ENCODE measurements at regions not wholly inside any gene's neighbourhood (a gene's known extent, or its start where the extent isn't known, plus 50 kb on each side); places are given as distances from the start of the nearest gene placed in this dataset.
"Not testable (repeated sequence)": the region's sequence is repeated elsewhere in the genome, so short reads cannot be mapped to it uniquely, and the experiment has no call there.

DNA sequence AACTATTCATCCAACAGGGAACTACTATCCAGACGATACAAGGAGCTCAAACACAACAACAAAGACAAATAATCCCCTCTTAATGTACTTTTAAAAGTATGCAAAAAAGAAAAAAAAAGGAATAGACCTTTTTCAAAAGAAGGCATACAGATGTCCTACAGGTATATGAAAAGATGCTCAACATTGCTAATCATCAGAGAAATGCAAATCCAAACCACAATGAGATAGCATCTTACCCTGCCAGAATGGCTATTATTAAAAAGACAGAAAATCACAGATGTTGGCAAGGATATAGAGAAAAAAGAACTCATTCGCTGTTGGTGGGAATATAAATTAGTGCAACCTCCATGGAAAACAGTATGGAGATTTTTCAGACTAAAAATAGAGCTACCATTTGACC lies 67.1 kb upstream of the ENPP6 start:
- no peak overlapping the region for H3K9ac ChIP-seq (ENCODE audit: low read length)
- no peak overlapping the region for H3K4me3 ChIP-seq (ENCODE audit: low read depth in 1 of 2, low read length in 2 of 2)
- no peaks in the 10 kb centered on the region for H3K27me3 ChIP-seq (ENCODE audit: control insufficient read depth in 1 of 2, insufficient read depth in 2 of 2, low read length in 2 of 2)
- H3K4me1 ChIP-seq (ENCODE audit: insufficient read depth, low read length) = no peaks in the 10 kb centered on the region
- H3K36me3 ChIP-seq (ENCODE audit: insufficient read depth, low read length) = no peaks in the 10 kb centered on the region
- no peaks in the 10 kb centered on the region for H3K9me3 ChIP-seq (ENCODE audit: low read length)
- no peak overlapping the region for H3K27ac ChIP-seq (ENCODE audit: low read depth, low read length)

DNA sequence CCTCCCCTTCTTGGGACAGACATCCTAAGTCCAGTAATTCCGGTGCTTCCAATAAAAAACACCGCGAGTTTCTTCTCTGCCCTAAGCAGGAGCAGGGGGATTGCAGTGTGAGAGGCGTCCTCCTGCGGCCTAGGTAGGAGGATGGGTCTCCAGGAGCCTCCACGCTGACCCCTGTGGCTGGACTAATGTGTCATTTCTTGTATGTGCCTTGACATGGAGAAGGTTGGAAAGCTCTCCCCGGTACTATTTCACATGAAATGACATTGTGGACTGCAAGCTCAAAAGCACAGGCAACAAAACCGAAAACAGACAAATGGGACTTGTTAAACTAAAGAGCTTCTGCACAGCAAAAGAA lies 66.6 kb upstream of the ENPP6 start:
- Histone ChIP-seq H3K9ac (ENCODE audit: low read length) (no peak overlapping the region), H3K9me3 (ENCODE audit: low read length) (no peaks in the 10 kb centered on the region), H3K27ac (ENCODE audit: low read depth, low read length) (no peak overlapping the region), H3K4me1 (ENCODE audit: insufficient read depth, low read length) (no peaks in the 10 kb centered on the region), H3K36me3 (ENCODE audit: insufficient read depth, low read length) (no peaks in the 10 kb centered on the region), H3K27me3 (ENCODE audit: control insufficient read depth in 1 of 2, insufficient read depth in 2 of 2, low read length in 2 of 2) (no peaks in the 10 kb centered on the region), H3K4me3 (ENCODE audit: low read depth in 1 of 2, low read length in 2 of 2) (no peak overlapping the region)

DNA sequence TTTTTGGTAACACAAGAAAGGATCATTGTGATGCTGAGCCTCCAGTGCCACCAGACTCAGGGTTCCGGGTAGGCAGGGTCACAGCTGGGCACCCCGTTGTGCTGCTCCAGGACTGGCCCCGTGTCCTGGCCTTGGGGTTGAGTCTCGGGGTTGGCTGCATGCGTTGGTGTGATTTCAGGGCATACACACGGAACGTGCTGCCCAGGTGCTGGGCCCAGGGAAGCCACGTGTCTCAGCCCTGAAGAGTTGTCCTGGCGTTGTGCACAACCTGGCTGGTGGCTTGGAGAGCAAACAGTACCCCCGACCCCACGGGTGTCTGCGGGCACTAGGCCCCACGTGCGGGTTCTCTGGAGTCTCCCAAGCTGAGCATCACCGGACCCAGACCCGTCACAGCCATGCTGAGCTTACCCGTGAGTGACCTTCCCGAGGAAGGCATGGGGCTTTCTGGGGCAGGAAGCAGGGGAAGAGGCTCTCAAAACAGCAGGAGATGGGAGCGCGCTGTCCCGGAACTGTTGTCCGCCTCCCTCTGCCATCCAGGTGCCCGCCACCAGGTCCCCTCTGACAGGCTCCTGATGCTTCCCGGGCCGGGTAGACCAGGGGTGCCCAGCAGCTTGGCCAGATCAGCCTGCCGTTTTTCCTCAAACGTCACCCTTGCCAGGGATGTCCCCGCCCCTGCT lies 66.1 kb upstream of the ENPP6 start:
- Histone ChIP-seq H3K27me3 (ENCODE audit: control insufficient read depth in 1 of 2, insufficient read depth in 2 of 2, low read length in 2 of 2) (no peaks in the 10 kb centered on the region), H3K27ac (ENCODE audit: low read depth, low read length) (no peak overlapping the region), H3K4me3 (ENCODE audit: low read depth in 1 of 2, low read length in 2 of 2) (no peak overlapping the region), H3K9ac (ENCODE audit: low read length) (no peak overlapping the region), H3K9me3 (ENCODE audit: low read length) (no peaks in the 10 kb centered on the region), H3K4me1 (ENCODE audit: insufficient read depth, low read length) (no peaks in the 10 kb centered on the region), H3K36me3 (ENCODE audit: insufficient read depth, low read length) (no peaks in the 10 kb centered on the region)

DNA sequence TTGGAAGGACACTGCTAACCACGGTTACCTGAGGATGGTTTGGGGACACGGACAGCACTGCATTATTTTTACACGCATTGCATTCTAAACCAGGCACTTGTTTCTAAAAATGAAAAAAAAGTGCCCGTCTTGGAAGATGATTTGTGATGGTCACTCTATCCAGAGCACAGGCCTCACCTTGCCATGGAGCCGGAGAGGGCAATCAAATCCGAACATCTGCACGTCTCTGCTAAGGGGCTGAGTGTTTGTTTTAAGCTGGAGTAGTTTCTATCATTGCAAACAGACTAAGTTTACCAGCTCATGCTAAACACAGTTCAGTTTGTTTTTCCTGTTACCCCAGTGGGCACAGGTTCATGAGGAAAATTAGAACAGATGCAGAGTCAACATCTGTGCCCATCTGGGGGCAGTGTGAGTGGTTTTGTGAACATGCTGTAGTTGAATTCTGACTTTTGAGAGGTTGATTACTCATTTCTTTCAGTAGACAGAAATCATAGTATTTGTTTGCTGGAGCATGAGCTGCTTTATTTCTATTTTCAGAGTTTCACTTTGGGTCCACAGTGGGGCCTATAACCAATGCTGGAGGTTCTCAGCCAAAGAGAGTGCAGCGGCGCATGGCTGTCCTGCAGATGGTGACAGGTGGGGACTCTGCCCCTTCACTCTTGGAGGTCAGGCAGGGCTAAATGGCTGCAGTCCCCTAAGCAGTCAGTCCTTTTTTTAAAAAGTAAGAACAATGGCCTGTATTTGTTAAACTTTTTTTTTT lies 65.4 kb upstream of the ENPP6 start:
- Histone ChIP-seq H3K27me3 (ENCODE audit: control insufficient read depth in 1 of 2, insufficient read depth in 2 of 2, low read length in 2 of 2) (no peaks in the 10 kb centered on the region), H3K9me3 (ENCODE audit: low read length) (no peaks in the 10 kb centered on the region), H3K9ac (ENCODE audit: low read length) (no peak overlapping the region), H3K27ac (ENCODE audit: low read depth, low read length) (no peak overlapping the region), H3K36me3 (ENCODE audit: insufficient read depth, low read length) (no peaks in the 10 kb centered on the region), H3K4me3 (ENCODE audit: low read depth in 1 of 2, low read length in 2 of 2) (no peak overlapping the region), H3K4me1 (ENCODE audit: insufficient read depth, low read length) (no peaks in the 10 kb centered on the region)

DNA sequence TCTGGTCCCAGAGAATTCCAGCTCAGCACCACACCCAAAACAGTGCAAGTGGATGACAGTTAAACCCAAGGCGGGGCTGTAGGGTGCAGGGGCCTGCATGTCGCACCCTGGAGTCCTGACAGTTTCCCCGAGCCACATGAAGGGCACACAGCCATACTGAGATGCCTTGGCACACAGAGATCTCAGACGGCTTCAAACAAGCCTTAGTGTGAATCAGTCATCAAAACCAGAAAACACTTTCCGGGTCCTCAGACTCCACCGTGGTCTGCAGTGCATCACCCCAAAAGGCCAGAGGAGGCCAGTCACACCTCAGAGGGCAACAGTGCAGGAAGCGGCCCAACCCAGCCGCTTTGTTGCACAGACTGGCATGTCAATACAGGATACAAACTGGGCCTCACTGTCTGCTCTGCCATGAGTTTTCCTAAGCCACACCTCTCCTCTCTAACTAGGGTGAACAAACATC lies 64.6 kb upstream of the ENPP6 start:
- H3K9me3 ChIP-seq (ENCODE audit: low read length) = no peaks in the 10 kb centered on the region
- no peak overlapping the region for H3K27ac ChIP-seq (ENCODE audit: low read depth, low read length)
- no peaks in the 10 kb centered on the region for H3K4me1 ChIP-seq (ENCODE audit: insufficient read depth, low read length)
- no peak overlapping the region for H3K9ac ChIP-seq (ENCODE audit: low read length)
- H3K27me3 ChIP-seq (ENCODE audit: control insufficient read depth in 1 of 2, insufficient read depth in 2 of 2, low read length in 2 of 2) = no peaks in the 10 kb centered on the region
- no peak overlapping the region for H3K4me3 ChIP-seq (ENCODE audit: low read depth in 1 of 2, low read length in 2 of 2)
- no peaks in the 10 kb centered on the region for H3K36me3 ChIP-seq (ENCODE audit: insufficient read depth, low read length)

DNA sequence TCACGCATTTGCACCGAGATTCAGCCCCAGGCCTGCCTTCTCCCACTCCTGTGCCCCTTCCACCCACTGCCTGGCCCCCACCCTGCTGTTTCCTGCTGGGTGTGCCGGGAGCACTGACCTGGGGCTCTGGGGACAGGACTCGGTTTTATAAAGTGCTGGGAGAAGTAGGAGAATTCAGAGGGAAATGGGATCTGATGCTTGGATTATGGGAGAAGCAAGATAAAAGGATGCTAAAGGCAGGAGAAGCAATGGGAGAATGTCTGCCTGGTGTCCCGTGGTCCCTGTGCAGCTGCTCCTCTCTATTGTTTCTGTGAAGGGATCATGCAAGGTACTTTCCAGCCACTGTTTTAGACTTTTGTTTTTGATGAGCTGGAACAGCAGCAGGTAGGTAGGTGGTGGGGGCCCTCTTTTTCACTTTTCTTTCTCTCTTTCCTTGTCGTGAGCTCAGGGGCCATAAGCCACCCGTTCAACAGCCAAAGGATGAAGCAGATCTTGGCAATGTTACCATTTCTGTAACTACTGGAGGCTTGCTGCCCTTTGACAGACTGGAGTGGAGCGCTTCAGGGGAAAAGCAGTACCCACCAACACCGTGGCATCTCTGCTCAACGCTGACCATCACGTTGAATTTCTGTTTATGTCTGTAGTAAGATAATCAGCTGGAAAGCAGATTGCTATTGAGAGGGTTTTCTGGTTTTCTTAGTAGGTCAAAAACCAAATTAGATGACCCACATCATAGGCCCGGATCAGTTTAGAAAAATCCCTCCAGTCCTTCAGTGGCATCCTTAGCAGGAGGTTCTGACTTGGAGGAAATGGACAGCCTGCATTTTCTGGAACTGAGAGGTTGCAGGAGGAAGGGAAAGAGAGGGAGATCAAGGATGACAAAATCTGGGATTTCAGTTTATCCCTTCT lies 63.8 kb upstream of the ENPP6 start:
- no peaks in the 10 kb centered on the region for H3K4me1 ChIP-seq (ENCODE audit: insufficient read depth, low read length)
- no peaks in the 10 kb centered on the region for H3K27me3 ChIP-seq (ENCODE audit: control insufficient read depth in 1 of 2, insufficient read depth in 2 of 2, low read length in 2 of 2)
- no peak overlapping the region for H3K4me3 ChIP-seq (ENCODE audit: low read depth in 1 of 2, low read length in 2 of 2)
- no peaks in the 10 kb centered on the region for H3K36me3 ChIP-seq (ENCODE audit: insufficient read depth, low read length)
- H3K9me3 ChIP-seq (ENCODE audit: low read length) = no peaks in the 10 kb centered on the region
- no peak overlapping the region for H3K27ac ChIP-seq (ENCODE audit: low read depth, low read length)
- no peak overlapping the region for H3K9ac ChIP-seq (ENCODE audit: low read length)

DNA sequence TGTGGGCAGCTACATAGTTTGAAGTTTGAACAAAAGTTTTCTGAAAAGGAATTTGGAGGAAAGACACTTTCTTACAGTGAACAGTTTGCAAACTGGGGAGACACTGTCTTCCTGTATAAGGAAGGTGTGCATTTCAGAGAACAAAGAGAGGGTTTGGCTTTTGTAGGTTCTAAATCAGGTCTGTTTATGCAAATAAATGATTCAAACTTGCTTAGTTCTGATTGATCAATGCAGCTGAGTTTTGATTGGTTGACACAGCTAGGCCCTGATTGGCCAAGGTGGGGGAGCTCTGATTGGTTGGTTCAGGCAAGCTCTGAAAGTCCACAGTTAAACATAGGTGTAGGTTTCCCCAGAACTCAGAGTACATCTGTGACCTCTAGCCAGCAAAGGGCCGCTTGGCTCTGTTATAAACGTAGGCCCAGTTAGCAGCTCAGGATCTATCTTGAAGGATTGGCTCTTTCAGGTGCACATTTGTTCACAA lies 63.0 kb upstream of the ENPP6 start:
- H3K27me3 ChIP-seq (ENCODE audit: control insufficient read depth in 1 of 2, insufficient read depth in 2 of 2, low read length in 2 of 2) = no peaks in the 10 kb centered on the region
- H3K4me1 ChIP-seq (ENCODE audit: insufficient read depth, low read length) = no peaks in the 10 kb centered on the region
- H3K9me3 ChIP-seq (ENCODE audit: low read length) = no peaks in the 10 kb centered on the region
- no peaks in the 10 kb centered on the region for H3K36me3 ChIP-seq (ENCODE audit: insufficient read depth, low read length)
- H3K4me3 ChIP-seq (ENCODE audit: low read depth in 1 of 2, low read length in 2 of 2) = no peak overlapping the region
- no peak overlapping the region for H3K9ac ChIP-seq (ENCODE audit: low read length)
- no peak overlapping the region for H3K27ac ChIP-seq (ENCODE audit: low read depth, low read length)

DNA sequence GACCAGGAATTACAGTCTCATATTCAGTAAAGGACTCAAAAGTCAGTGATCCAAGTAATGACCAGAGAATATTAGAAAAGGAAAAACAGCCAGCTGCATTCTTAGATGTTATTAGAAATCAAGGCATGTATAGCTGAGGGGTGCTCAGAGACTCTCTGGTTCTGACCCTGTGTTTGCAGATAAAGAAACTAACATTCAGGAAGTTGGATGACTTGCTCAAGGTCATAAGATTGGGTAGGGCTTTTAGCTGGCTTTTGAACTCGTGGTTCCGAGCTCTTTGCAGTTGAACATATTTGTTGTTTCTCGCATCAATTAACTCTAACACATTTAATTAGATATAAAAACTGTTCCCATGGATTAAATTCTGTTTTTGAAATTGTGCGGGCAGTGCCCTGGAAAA lies 62.5 kb upstream of the ENPP6 start:
- H3K9ac ChIP-seq (ENCODE audit: low read length) = no peak overlapping the region
- H3K4me1 ChIP-seq (ENCODE audit: insufficient read depth, low read length) = no peaks in the 10 kb centered on the region
- H3K27ac ChIP-seq (ENCODE audit: low read depth, low read length) = no peak overlapping the region

DNA sequence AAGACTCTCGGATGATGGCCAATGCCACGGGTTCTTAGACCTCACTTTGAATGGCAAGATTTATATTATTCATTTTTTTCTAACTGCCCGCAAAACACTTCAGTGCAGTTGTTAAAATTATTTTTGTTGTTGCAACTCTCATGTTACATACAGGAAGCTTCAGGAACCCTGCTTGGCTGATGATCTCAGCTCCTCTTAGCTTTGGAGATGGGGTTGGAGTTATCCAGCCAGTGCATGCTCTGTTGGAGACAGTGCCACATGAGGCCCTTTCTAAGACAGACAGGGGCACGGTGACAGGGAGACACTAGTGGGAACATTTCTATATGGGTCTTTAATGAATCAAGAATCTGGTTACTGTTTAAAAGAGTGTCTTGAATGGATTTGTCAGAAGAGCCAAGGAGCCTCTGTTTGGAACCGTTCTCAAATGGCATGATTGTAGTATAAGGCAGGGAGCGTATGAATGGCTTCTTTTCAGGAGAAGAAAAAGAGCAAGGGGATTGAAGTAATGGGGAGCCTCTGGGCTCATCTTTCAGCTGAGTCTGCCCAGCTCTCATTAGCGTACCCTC lies 61.9 kb upstream of the ENPP6 start:
- Histone ChIP-seq H3K9ac (ENCODE audit: low read length) (no peak overlapping the region), H3K27me3 (ENCODE audit: control insufficient read depth in 1 of 2, insufficient read depth in 2 of 2, low read length in 2 of 2) (no peaks in the 10 kb centered on the region), H3K4me1 (ENCODE audit: insufficient read depth, low read length) (no peaks in the 10 kb centered on the region), H3K9me3 (ENCODE audit: low read length) (no peaks in the 10 kb centered on the region), H3K4me3 (ENCODE audit: low read depth in 1 of 2, low read length in 2 of 2) (no peak overlapping the region), H3K36me3 (ENCODE audit: insufficient read depth, low read length) (no peaks in the 10 kb centered on the region), H3K27ac (ENCODE audit: low read depth, low read length) (no peak overlapping the region)

More for the DNA sequence above, 62.5 kb upstream of the ENPP6 start:
- no peak overlapping the region for H3K4me3 ChIP-seq (ENCODE audit: low read depth in 1 of 2, low read length in 2 of 2)
- no peaks in the 10 kb centered on the region for H3K36me3 ChIP-seq (ENCODE audit: insufficient read depth, low read length)
- H3K27me3 ChIP-seq (ENCODE audit: control insufficient read depth in 1 of 2, insufficient read depth in 2 of 2, low read length in 2 of 2) = no peaks in the 10 kb centered on the region
- H3K9me3 ChIP-seq (ENCODE audit: low read length) = no peaks in the 10 kb centered on the region

DNA sequence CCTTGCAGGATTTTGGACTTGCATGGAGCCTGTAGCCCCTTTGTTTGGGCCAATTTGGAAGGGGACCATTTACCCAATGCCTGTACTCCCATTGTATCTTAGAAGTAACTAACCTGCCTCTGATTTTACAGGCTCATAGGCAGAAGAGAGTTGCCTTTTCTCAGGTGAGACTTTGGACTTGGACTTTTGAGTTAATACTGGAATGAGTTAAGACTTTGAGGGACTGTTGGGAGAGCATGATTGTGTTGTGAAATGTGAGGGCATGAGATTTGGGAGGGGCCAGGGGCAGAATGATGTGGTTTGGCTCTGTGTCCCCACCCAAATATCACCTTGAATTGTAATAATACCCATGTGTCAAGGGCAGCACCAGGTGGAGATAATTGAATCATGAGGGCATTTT lies 60.1 kb upstream of the ENPP6 start:
- H3K4me3 ChIP-seq (ENCODE audit: low read depth in 1 of 2, low read length in 2 of 2); H3K27me3 ChIP-seq (ENCODE audit: control insufficient read depth in 1 of 2, insufficient read depth in 2 of 2, low read length in 2 of 2); H3K27ac ChIP-seq (ENCODE audit: low read depth, low read length): not testable (repeated sequence)

DNA sequence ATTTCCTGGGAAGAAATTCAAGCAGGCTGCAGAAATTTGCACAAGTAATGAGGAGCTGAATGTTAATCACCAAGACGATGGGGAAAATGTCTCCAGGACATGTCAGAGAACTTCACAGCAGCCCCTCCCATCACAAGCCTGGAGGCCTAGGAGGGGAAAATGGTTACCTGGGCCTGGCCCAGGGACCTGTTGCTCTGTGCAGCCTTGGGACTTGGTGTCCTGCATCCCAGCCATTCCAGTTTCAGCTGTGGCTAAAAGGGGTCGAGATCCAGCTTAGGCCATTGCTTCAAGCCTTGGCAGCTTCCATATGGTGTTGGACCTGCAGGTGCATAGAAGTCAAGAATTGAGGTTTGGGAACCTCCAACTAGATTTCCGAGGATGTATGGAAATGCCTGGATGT lies 59.3 kb upstream of the ENPP6 start:
- H3K4me1 ChIP-seq (ENCODE audit: insufficient read depth, low read length); H3K9me3 ChIP-seq (ENCODE audit: low read length); H3K27me3 ChIP-seq (ENCODE audit: control insufficient read depth in 1 of 2, insufficient read depth in 2 of 2, low read length in 2 of 2); H3K36me3 ChIP-seq (ENCODE audit: insufficient read depth, low read length); H3K9ac ChIP-seq (ENCODE audit: low read length); H3K4me3 ChIP-seq (ENCODE audit: low read depth in 1 of 2, low read length in 2 of 2); H3K27ac ChIP-seq (ENCODE audit: low read depth, low read length): not testable (repeated sequence)

More for the DNA sequence above, 60.1 kb upstream of the ENPP6 start:
- not testable (repeated sequence) for H3K9ac ChIP-seq (ENCODE audit: low read length); H3K9me3 ChIP-seq (ENCODE audit: low read length); H3K4me1 ChIP-seq (ENCODE audit: insufficient read depth, low read length); H3K36me3 ChIP-seq (ENCODE audit: insufficient read depth, low read length)
